GM23338 (cell line): ENCODE measurements at regions not wholly inside any gene's neighbourhood (a gene's known extent, or its start where the extent isn't known, plus 50 kb on each side); places are given as distances from the start of the nearest gene placed in this dataset.

Source experiments
- ATAC-seq: fragments of 200-7000 bp; cut with Tn5 transposase; 3 replicates; pipeline ENCODE4 v1.9.1; 2020
- DNase-seq: peaks from one replicate; pipeline ENCODE4 v3.0.0-alpha.2; 2015; ENCODE audit warnings: low spot score
- H2AFZ ChIP-seq: fragments of 200-600 bp; sonication (generic); 2 replicates; pipeline ENCODE4 v1.8.0; 2016; ENCODE audit warnings: antibody characterized with exemption, mild to moderate bottlenecking, moderate library complexity
- H3F3A ChIP-seq: fragments of 200-600 bp; sonication (generic); replicated peaks from 2 replicates; pipeline ENCODE4 v1.8.0; 2017; ENCODE audit warnings: antibody characterized with exemption, mixed run types, low read depth
- H3K27ac ChIP-seq: fragments of 200-600 bp; sonication (generic); 2 replicates; pipeline ENCODE4 v1.6.1; 2016; ENCODE audit warnings: low read depth
- H3K27me3 ChIP-seq: fragments of 200-600 bp; sonication (generic); 2 replicates; pipeline ENCODE4 v1.8.0; 2016; ENCODE audit warnings: mild to moderate bottlenecking, mixed run types, moderate library complexity; ENCODE audit not compliant: insufficient read depth
- H3K36me3 ChIP-seq: fragments of 200-600 bp; sonication (generic); 2 replicates; pipeline ENCODE4 v1.8.0; 2016; ENCODE audit warnings: mild to moderate bottlenecking; ENCODE audit not compliant: insufficient read depth
- H3K4me1 ChIP-seq: fragments of 200-600 bp; sonication (generic); 2 replicates; pipeline ENCODE4 v1.8.0; 2016; ENCODE audit warnings: mild to moderate bottlenecking, moderate library complexity; ENCODE audit not compliant: insufficient read depth
- H3K4me2 ChIP-seq: fragments of 200-600 bp; sonication (generic); 2 replicates; pipeline ENCODE4 v1.7.1; 2017; ENCODE audit warnings: mixed run types
- H3K4me3 ChIP-seq: fragments of 200-600 bp; sonication (generic); 2 replicates; pipeline ENCODE4 v1.6.1; 2016; ENCODE audit warnings: mixed run types
- H3K79me2 ChIP-seq: fragments of 200-600 bp; sonication (generic); replicated peaks from 2 replicates; pipeline ENCODE4 v1.8.0; 2017; ENCODE audit warnings: mild to moderate bottlenecking; ENCODE audit not compliant: insufficient read depth
- H3K9me2 ChIP-seq: fragments of 200-600 bp; sonication (generic); 2 replicates; pipeline ENCODE4 v1.8.0; 2017; ENCODE audit not compliant: insufficient read depth
- H4K20me1 ChIP-seq: fragments of 200-600 bp; sonication (generic); replicated peaks from 2 replicates; pipeline ENCODE4 v1.8.0; 2017; ENCODE audit warnings: mild to moderate bottlenecking; ENCODE audit not compliant: insufficient read depth
- H3K27ac Mint-ChIP-seq: 2 replicates; pipeline ENCODE4 v1.8.0; 2020; ENCODE audit warnings: inconsistent platforms, mild to moderate bottlenecking, moderate library complexity, mixed read lengths
- H3K27me3 Mint-ChIP-seq: 3 replicates; pipeline ENCODE4 v1.8.0; 2022; ENCODE audit warnings: low read depth, mild to moderate bottlenecking, moderate library complexity, mixed read lengths, inconsistent platforms; ENCODE audit not compliant: insufficient read depth, poor library complexity
- H3K36me3 Mint-ChIP-seq: 3 replicates; pipeline ENCODE4 v1.8.0; 2021; ENCODE audit warnings: low read depth, mild to moderate bottlenecking, inconsistent platforms, moderate library complexity, mixed read lengths
- H3K4me1 Mint-ChIP-seq: 3 replicates; pipeline ENCODE4 v1.8.0; 2020; ENCODE audit warnings: mild to moderate bottlenecking, inconsistent platforms, mixed read lengths
- H3K4me3 Mint-ChIP-seq: 3 replicates; pipeline ENCODE4 v1.8.0; 2021; ENCODE audit warnings: moderate library complexity, mild to moderate bottlenecking, inconsistent platforms, mixed read lengths
- H3K9me3 Mint-ChIP-seq: 3 replicates; pipeline ENCODE4 v1.8.0; 2020; ENCODE audit warnings: moderate library complexity, mild to moderate bottlenecking, inconsistent platforms, mixed read lengths
- CREB1 ChIP-seq: fragments of 250-450 bp; sonication (Bioruptor Pico); IDR thresholded peaks from 2 replicates; pipeline ENCODE4 v1.5.0; 2020; ENCODE audit warnings: low read depth, mild to moderate bottlenecking, moderate library complexity
- CTCF ChIP-seq, 2 experiments: fragments of 200-600 bp in 1 of 2; sonication (generic) in 1 of 2; conservative IDR thresholded peaks; 2 replicates each; pipeline versions ENCODE4 v1.5.1 to v1.6.1; 2016 to 2017; ENCODE audit warnings: antibody characterized with exemption in 2 of 2, low read depth in 2 of 2, mild to moderate bottlenecking in 2 of 2, moderate library complexity in 1 of 2
- ETS1 ChIP-seq: IDR thresholded peaks from 2 replicates; pipeline ENCODE4 v1.6.1; 2016; ENCODE audit warnings: antibody characterized with exemption
- EZH2 ChIP-seq: fragments of 200-600 bp; sonication (generic); IDR thresholded peaks from one replicate; pipeline ENCODE4 v1.8.0; 2017; ENCODE audit warnings: antibody characterized with exemption, mild to moderate bottlenecking, low read depth; ENCODE audit not compliant: unreplicated experiment
- EZH2phosphoT487 ChIP-seq: fragments of 200-600 bp; sonication (generic); IDR thresholded peaks from one replicate; pipeline ENCODE4 v1.8.1; 2018; ENCODE audit warnings: antibody characterized with exemption; ENCODE audit not compliant: unreplicated experiment
- JUNB ChIP-seq: IDR thresholded peaks from one replicate; pipeline ENCODE4 v1.6.1; 2016; ENCODE audit warnings: antibody characterized with exemption; ENCODE audit not compliant: unreplicated experiment
- NANOG ChIP-seq: IDR thresholded peaks from 2 replicates; pipeline ENCODE4 v1.6.1; 2016; ENCODE audit warnings: antibody characterized with exemption, borderline replicate concordance
- POLR2AphosphoS5 ChIP-seq: IDR thresholded peaks from 2 replicates; pipeline ENCODE4 v1.6.1; 2016; ENCODE audit warnings: antibody characterized with exemption, low read depth
- REST ChIP-seq: IDR thresholded peaks from one replicate; pipeline ENCODE4 v1.6.1; 2018; ENCODE audit warnings: antibody characterized with exemption; ENCODE audit not compliant: unreplicated experiment
- STAT1 ChIP-seq: IDR thresholded peaks from one replicate; pipeline ENCODE4 v1.6.1; 2016; ENCODE audit warnings: antibody characterized with exemption; ENCODE audit not compliant: unreplicated experiment
- ZNF114 ChIP-seq: fragments of 250-450 bp; sonication (Bioruptor Pico); IDR thresholded peaks from 2 replicates; pipeline ENCODE4 v1.5.0; 2020; ENCODE audit warnings: mild to moderate bottlenecking, moderate library complexity
- ZNF331 ChIP-seq: fragments of 250-450 bp; sonication (Bioruptor Pico); IDR thresholded peaks from 2 replicates; pipeline ENCODE4 v1.5.0; 2020; ENCODE audit warnings: low read depth, mild to moderate bottlenecking, moderate library complexity
- ZNF462 ChIP-seq: fragments of 250-450 bp; sonication (Bioruptor Pico); IDR thresholded peaks from 2 replicates; pipeline ENCODE4 v1.5.0; 2020; ENCODE audit warnings: mild to moderate bottlenecking, moderate library complexity

- ATAC-seq (no peak), DNase-seq (no peak)
- no peak for TF ChIP-seq REST
- no peak for TF ChIP-seq ETS1
- no peak for TF ChIP-seq POLR2AphosphoS5
- no peak for TF ChIP-seq ZNF114 (CRISPR knock-in tag)
- no peak for TF ChIP-seq JUNB
- no peak for TF ChIP-seq CTCF (conservative IDR thresholded peaks at IDR 0.05; ENCODE audit: low read depth in 2 of 2)
- no peak for TF ChIP-seq EZH2phosphoT487
- TF ChIP-seq ZNF462 (CRISPR knock-in tag) = no peak
- TF ChIP-seq ZNF331 (CRISPR knock-in tag) = no peak
- no peak for TF ChIP-seq EZH2
- no peak for TF ChIP-seq STAT1
- TF ChIP-seq CREB1 = no peak
- TF ChIP-seq NANOG = no peak
- Histone ChIP-seq H3K27ac (no peak overlapping the region), H3K9me2 (no peaks in the 10 kb centered on the region), H3K4me3 (no peak overlapping the region), H3K79me2 (no peaks in the 10 kb centered on the region), H3K4me1 (no peaks in the 10 kb centered on the region; the same call in 1 of the 2 replicates), H3K4me2 (no peak overlapping the region), H3K27me3 (no peaks in the 10 kb centered on the region), H3F3A (no peaks in the 10 kb centered on the region), H4K20me1 (no peaks in the 10 kb centered on the region), H2AFZ (0 out of 2 replicates have a peak overlapping the region, but pooled peaks have one; percentile 28), H3K36me3 (0 out of 2 replicates have a peak, but pooled peaks cover 4% of the 10 kb centered on the region)
- H3K4me3 Mint-ChIP-seq = no peak overlapping the region
- no peak overlapping the region for H3K27ac Mint-ChIP-seq
- peaks cover 3% of the 10 kb centered on the region; the same call in 1 of the 3 replicates for H3K36me3 Mint-ChIP-seq
- no peaks in the 10 kb centered on the region for H3K4me1 Mint-ChIP-seq
- H3K9me3 Mint-ChIP-seq = peaks cover 3% of the 10 kb centered on the region; the same call in 2 of the 3 replicates
- H3K27me3 Mint-ChIP-seq = no peaks in the 10 kb centered on the region
Observed at GRCh38 chr3:176202652-176203051, 994.6 kb downstream of the TBL1XR1 start.
